Chondrocyte (in vitro differentiated cells): ENCODE measurements at regions not wholly inside any gene's neighbourhood (a gene's known extent, or its start where the extent isn't known, plus 50 kb on each side); places are given as distances from the start of the nearest gene placed in this dataset.

Experiments used
- DNase-seq: peaks from one replicate; pipeline ENCODE4 v3.0.0; 2021; ENCODE audit warnings: mixed read lengths, low spot score
- H3K27ac Mint-ChIP-seq: one replicate; pipeline ENCODE4 v1.8.0; 2021; ENCODE audit warnings: mild to moderate bottlenecking, moderate library complexity, mixed read lengths; ENCODE audit not compliant: unreplicated experiment
- H3K27me3 Mint-ChIP-seq: 2 replicates; pipeline ENCODE4 v1.8.0; 2021; ENCODE audit warnings: low read depth, mixed read lengths
- H3K36me3 Mint-ChIP-seq: 2 replicates; pipeline ENCODE4 v1.8.0; 2021; ENCODE audit warnings: low read depth, mixed read lengths
- H3K4me1 Mint-ChIP-seq: 2 replicates; pipeline ENCODE4 v1.8.0; 2021; ENCODE audit warnings: low read depth, mild to moderate bottlenecking, mixed read lengths
- H3K4me3 Mint-ChIP-seq: one replicate; pipeline ENCODE4 v1.8.0; 2021; ENCODE audit warnings: mild to moderate bottlenecking, moderate library complexity, mixed read lengths; ENCODE audit not compliant: unreplicated experiment
- H3K9me3 Mint-ChIP-seq: 2 replicates; pipeline ENCODE4 v1.8.0; 2021; ENCODE audit warnings: low read depth, mixed read lengths
- TF ChIP-seq, protein P1 (sequence below): fragments of 200-600 bp; sonication (generic); IDR thresholded peaks from 2 replicates; pipeline ENCODE4 v1.5.0; 2021; ENCODE audit warnings: antibody characterized with exemption, mild to moderate bottlenecking, moderate library complexity

DNA sequence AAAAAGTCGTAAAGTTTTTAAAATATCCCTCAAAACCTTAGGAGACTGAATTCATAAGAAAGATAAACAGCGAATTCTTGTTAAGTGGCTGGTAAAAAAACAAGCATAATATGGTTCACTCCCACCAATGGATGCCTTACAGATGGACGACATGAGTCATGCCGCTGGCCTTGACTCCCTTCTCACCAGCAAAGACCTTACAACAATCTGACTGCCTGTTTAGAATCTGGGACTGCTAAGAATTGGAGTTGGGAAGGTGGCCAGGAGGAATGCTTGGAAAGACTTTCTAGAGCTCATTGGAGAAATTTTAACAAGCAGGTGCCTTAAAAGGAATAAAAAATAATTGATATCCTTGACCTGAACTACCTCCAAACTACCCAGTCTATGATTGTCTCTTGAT, 206.9 kb upstream of the FMN2 start:
- DNase-seq = no peak
- H3K4me1 Mint-ChIP-seq = no peaks in the 10 kb centered on the region
- no peaks in the 10 kb centered on the region for H3K9me3 Mint-ChIP-seq
- TF ChIP-seq, protein P1, sequence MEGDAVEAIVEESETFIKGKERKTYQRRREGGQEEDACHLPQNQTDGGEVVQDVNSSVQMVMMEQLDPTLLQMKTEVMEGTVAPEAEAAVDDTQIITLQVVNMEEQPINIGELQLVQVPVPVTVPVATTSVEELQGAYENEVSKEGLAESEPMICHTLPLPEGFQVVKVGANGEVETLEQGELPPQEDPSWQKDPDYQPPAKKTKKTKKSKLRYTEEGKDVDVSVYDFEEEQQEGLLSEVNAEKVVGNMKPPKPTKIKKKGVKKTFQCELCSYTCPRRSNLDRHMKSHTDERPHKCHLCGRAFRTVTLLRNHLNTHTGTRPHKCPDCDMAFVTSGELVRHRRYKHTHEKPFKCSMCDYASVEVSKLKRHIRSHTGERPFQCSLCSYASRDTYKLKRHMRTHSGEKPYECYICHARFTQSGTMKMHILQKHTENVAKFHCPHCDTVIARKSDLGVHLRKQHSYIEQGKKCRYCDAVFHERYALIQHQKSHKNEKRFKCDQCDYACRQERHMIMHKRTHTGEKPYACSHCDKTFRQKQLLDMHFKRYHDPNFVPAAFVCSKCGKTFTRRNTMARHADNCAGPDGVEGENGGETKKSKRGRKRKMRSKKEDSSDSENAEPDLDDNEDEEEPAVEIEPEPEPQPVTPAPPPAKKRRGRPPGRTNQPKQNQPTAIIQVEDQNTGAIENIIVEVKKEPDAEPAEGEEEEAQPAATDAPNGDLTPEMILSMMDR = no peak
- peaks cover 2% of the 10 kb centered on the region for H3K27me3 Mint-ChIP-seq
- no peaks in the 10 kb centered on the region for H3K36me3 Mint-ChIP-seq
- H3K27ac Mint-ChIP-seq = no peak overlapping the region
- no peak overlapping the region for H3K4me3 Mint-ChIP-seq

DNA sequence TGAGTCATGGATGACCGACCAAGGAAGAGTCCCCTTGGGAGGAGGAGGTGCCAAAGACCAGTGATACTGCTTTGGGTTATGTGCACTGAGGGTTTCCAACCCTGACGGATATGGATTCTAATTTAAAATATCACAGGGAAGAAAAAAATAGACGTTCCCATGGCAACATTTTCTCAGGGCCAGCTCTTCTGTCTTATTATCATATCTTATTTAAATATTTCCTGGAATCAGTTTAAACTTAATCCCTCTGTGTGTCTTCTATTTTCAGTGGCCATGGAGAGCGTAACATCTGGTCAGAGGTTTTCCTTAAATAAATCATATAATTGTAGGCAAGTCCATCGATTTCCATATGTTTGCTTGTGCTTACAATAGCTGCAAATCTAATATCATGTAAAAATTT, 205.4 kb upstream of the FMN2 start:
- Mint-ChIP-seq H3K27me3 (peaks cover 2% of the 10 kb centered on the region), H3K36me3 (no peaks in the 10 kb centered on the region), H3K9me3 (no peaks in the 10 kb centered on the region), H3K4me3 (no peak overlapping the region), H3K27ac (no peak overlapping the region), H3K4me1 (no peaks in the 10 kb centered on the region)
- no peak for DNase-seq
- TF ChIP-seq, protein P1 = no peak

DNA sequence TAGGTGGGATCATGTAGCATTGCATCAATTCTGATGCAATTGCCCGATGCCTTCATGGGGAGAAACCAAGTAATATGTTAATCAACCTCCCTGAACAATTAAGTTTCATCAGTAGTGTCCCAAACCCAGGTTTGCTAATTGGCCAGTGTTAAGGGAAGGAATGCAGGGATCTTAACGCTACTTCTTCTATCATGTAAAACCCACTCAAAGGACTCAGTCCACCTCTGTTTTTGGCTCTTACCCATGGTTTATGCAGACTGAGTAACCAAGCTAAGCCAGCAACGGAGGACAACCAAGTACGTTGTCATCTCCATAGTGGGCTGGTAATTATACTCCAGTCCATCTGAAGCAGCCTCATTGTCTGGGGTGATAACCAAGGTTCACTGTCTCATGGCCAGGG, 203.0 kb upstream of the FMN2 start:
- H3K27me3 Mint-ChIP-seq = peaks cover 9% of the 10 kb centered on the region
- H3K27ac Mint-ChIP-seq = no peak overlapping the region
- TF ChIP-seq, protein P1 = no peak
- H3K4me1 Mint-ChIP-seq = no peaks in the 10 kb centered on the region
- H3K9me3 Mint-ChIP-seq = no peaks in the 10 kb centered on the region
- no peaks in the 10 kb centered on the region for H3K36me3 Mint-ChIP-seq
- no peak overlapping the region for H3K4me3 Mint-ChIP-seq
- DNase-seq = no peak

DNA sequence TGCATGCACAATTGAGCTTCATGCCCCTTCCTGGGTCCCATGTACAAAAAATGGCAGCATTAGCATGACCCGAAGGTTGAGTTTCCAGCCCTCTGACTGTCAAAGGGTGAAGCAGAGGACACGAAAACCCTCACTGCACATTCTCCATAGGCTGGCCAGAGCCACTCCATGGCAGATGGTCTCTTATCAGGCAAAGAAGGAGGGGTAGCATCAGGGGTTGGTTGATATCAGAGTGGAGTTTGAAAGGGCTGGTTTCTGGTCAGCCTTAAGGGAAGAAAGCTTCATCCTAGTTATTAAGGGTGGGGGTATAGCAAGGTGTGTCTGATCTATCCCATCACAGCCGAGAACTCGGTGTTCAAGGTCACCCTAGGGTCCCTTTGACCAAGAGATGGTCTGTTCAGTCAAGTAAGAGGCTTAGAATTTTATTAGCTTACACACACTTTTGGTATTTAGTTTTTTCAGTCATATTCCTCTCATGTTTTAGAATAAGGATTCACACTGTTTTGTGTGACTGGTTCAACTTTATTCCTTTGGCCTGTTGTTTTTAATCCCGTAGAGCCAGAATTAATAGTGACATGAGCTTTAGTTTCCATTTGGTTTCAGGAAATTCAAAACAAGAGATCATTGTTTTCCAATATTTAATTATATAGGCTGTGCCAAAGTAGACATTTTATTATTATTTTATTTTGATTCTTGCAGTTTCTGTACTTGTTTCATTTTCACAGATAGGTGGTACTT, 199.9 kb upstream of the FMN2 start:
- no peak overlapping the region for H3K4me3 Mint-ChIP-seq
- H3K9me3 Mint-ChIP-seq = no peaks in the 10 kb centered on the region
- H3K27me3 Mint-ChIP-seq = peaks cover 23% of the 10 kb centered on the region
- H3K27ac Mint-ChIP-seq = no peak overlapping the region
- H3K36me3 Mint-ChIP-seq = no peaks in the 10 kb centered on the region
- no peak for DNase-seq
- H3K4me1 Mint-ChIP-seq = no peaks in the 10 kb centered on the region
- TF ChIP-seq, protein P1 = no peak

DNA sequence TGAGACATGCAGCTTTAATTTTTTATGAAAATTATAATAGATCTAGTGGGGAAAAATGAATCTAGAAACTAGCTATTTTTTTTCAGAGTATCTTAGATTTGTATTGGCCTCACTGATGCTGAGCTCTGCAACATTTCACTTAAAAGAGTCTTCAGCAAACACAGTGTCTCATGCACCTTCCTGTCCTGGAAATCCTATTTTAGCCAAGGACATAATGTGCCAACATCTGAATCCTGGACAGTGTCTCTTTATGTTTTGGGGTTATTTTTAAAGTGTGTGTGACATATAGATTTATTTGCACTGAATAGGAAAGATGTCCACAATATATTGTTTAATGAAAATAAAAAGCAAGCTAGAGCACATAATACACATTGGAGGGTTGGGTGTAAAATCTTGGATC, 199.1 kb upstream of the FMN2 start:
- Mint-ChIP-seq H3K4me1 (peaks cover under 1% of the 10 kb centered on the region), H3K4me3 (no peak overlapping the region), H3K36me3 (no peaks in the 10 kb centered on the region), H3K9me3 (no peaks in the 10 kb centered on the region), H3K27ac (no peak overlapping the region), H3K27me3 (peaks cover 22% of the 10 kb centered on the region)
- DNase-seq = no peak
- TF ChIP-seq, protein P1 = no peak
